ENCODE measurements at regions not wholly inside any gene's neighbourhood (a gene's known extent, or its start where the extent isn't known, plus 50 kb on each side); places are given as distances from the start of the nearest gene placed in this dataset.

GRCh38 chr2:104599787-104600510 is 254.0 kb upstream of the POU3F3 start:
- TF ChIP-seq POLR2A (IDR thresholded peaks at IDR 0.05) (no peak), CTCF (IDR thresholded peaks at IDR 0.05) (no peak)
